ACC112 (cell line): ENCODE measurements at regions not wholly inside any gene's neighbourhood (a gene's known extent, or its start where the extent isn't known, plus 50 kb on each side); places are given as distances from the start of the nearest gene placed in this dataset.

Source experiments
- H2AFZ ChIP-seq: fragments of 200-600 bp; sonication (generic); one replicate; pipeline ENCODE4 v1.6.0; 2017; ENCODE audit warnings: antibody characterized with exemption, low read length; ENCODE audit not compliant: unreplicated experiment
- H3K27ac ChIP-seq: fragments of 200-600 bp; sonication (generic); 2 replicates; pipeline ENCODE4 v1.5.1; 2014; ENCODE audit warnings: low read depth, mild to moderate bottlenecking, antibody characterized with exemption, low read length, moderate library complexity
- H3K27me3 ChIP-seq: fragments of 200-600 bp; sonication (generic); 2 replicates; pipeline ENCODE4 v1.6.1; 2014; ENCODE audit warnings: mild to moderate bottlenecking, antibody characterized with exemption, low read length, moderate library complexity, mixed read lengths; ENCODE audit not compliant: insufficient read depth
- H3K36me3 ChIP-seq: fragments of 200-600 bp; sonication (generic); 2 replicates; pipeline ENCODE4 v1.6.1; 2016; ENCODE audit warnings: mild to moderate bottlenecking, antibody characterized with exemption, low read length, moderate library complexity, mixed read lengths; ENCODE audit not compliant: insufficient read depth
- H3K4me1 ChIP-seq: fragments of 200-600 bp; sonication (generic); one replicate; pipeline ENCODE4 v1.6.1; 2016; ENCODE audit warnings: low read length, mixed read lengths; ENCODE audit not compliant: insufficient read depth, unreplicated experiment, control insufficient read depth
- H3K4me3 ChIP-seq: fragments of 200-600 bp; sonication (generic); 2 replicates; pipeline ENCODE4 v1.5.1; 2014; ENCODE audit warnings: mild to moderate bottlenecking, low read depth, low read length
- H3K79me2 ChIP-seq: fragments of 200-600 bp; sonication (generic); one replicate; pipeline ENCODE4 v1.6.0; 2016; ENCODE audit warnings: low read length; ENCODE audit not compliant: control insufficient read depth, unreplicated experiment, insufficient read depth

DNA sequence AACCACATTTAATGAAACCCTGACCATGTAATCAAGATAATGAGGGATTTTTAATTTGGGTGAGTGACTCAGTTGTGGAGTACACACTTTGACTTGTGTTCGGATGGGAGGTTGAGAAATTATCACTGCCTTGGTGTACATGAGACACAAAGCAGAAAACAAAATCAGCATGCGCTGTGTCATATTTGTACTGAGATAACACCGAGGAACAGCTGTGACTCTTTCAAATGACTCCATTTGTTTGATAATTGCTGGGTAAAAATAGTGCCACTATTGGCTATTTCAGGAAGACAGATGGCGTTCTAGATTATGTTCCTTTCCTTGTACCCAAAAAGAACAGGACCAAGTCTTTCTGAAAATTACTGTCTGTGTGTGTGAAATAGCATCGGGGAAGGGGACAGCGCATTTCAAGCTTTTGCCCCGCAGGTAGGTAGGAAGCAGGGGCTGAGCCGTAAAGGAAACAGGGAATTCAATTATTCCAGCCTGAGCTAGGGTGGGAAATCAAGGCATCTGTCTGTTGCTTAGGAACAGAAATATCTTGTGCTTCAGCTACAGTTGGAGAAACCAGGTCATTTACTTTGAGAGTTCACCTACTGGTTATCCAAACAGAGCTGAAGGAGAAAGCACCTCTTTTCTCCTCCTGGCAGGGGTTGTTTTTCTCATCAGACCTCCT is 114.3 kb downstream of the SNAPC1 start:
- H3K4me3 ChIP-seq = no peak overlapping the region
- H3K27me3 ChIP-seq = peaks cover 65% of the 10 kb centered on the region
- no peak overlapping the region for H3K27ac ChIP-seq
- H3K4me1 ChIP-seq = no peaks in the 10 kb centered on the region
- no peaks in the 10 kb centered on the region for H3K79me2 ChIP-seq
- no peak overlapping the region for H2AFZ ChIP-seq
- no peaks in the 10 kb centered on the region for H3K36me3 ChIP-seq

DNA sequence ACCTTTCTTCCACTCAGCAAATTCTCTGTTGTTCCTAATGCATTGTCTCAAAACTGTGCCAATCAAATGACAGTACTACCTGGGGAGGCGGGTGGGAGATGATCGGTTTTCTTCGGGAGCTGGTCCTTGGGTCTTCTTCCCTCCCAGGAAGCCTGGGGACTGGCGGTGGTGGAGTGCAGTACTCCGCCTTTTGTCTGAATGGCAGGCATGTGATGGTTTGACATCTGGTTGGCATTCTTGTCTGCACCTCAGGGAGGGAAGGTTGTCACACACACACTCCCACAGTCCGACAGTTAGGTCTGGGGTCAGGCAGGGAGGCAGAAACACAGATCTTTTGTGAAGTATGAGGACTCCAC is 114.8 kb downstream of the SNAPC1 start:
- Histone ChIP-seq H3K36me3 (no peaks in the 10 kb centered on the region), H3K79me2 (no peaks in the 10 kb centered on the region), H2AFZ (no peak overlapping the region), H3K27ac (no peak overlapping the region), H3K27me3 (peaks cover 69% of the 10 kb centered on the region), H3K4me3 (no peak overlapping the region), H3K4me1 (no peaks in the 10 kb centered on the region)

DNA sequence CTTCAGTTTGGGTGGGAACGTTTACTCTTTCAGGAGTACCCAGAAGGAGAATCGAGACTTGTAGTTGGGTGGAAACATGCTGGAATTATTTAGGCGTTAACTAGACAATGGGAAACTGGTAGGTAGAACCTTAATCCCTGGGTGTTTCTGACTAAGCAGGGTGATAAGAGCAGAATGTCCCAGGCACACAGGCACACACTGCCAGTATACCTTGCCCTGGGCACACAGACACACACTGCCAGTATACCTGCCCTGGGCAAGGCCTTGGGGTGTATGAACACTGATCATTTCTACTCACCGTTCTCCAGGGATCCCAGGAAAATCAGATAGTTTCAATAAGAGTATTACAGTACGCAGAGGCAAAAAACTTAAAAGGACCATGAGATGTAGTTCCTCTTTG is 115.5 kb downstream of the SNAPC1 start:
- H3K36me3 ChIP-seq = no peaks in the 10 kb centered on the region
- no peak overlapping the region for H3K4me3 ChIP-seq
- H3K27me3 ChIP-seq = peaks cover 69% of the 10 kb centered on the region
- no peaks in the 10 kb centered on the region for H3K4me1 ChIP-seq
- no peak overlapping the region for H2AFZ ChIP-seq
- H3K27ac ChIP-seq = no peak overlapping the region
- H3K79me2 ChIP-seq = no peaks in the 10 kb centered on the region

DNA sequence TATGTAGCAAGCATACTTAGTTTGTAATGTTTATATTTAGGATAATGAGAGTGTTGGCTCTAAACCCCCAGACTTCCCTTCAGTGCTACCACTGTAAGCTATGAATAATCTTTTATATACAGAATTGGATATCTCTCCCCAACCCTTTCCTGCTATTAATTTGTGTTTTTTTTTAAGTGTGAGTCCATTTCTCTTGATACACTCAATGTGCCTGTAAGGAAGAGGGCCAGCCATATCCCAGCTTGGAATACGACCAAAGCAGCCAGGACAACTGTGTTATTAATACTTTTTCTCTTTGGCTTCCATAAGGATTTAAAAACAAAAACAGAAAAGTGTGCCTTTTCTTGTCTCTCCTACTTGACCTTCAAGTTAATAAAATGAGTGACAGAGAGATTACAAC is 116.7 kb downstream of the SNAPC1 start:
- H3K4me3 ChIP-seq = no peak overlapping the region
- H3K4me1 ChIP-seq = no peaks in the 10 kb centered on the region
- H2AFZ ChIP-seq = no peak overlapping the region
- H3K79me2 ChIP-seq = no peaks in the 10 kb centered on the region
- H3K27ac ChIP-seq = no peak overlapping the region
- peaks cover 69% of the 10 kb centered on the region for H3K27me3 ChIP-seq
- H3K36me3 ChIP-seq = no peaks in the 10 kb centered on the region

DNA sequence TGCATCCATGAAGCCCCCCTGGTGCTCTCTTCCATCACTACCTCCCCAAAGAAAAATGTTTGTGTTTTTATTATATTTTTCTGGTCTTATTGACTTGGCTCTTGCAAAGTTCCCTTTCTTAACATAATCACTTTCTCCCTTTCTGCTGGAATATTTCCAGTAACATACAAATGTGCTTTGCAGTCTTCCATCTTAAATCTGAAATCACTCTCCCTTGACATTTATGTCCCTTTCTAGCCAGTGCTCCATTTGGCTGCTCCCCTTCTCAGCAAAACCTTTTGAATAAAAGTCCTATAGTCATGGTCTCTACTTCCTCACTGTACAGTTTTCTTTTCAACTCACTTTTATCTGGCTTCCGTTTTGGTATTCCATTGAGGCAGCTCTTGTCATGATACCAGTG is 118.8 kb downstream of the SNAPC1 start:
- H3K4me1 ChIP-seq = peaks cover 4% of the 10 kb centered on the region
- no peak overlapping the region for H2AFZ ChIP-seq
- H3K27ac ChIP-seq = no peak overlapping the region
- no peak overlapping the region for H3K4me3 ChIP-seq
- no peaks in the 10 kb centered on the region for H3K36me3 ChIP-seq
- no peaks in the 10 kb centered on the region for H3K79me2 ChIP-seq
- H3K27me3 ChIP-seq = peaks cover 61% of the 10 kb centered on the region

DNA sequence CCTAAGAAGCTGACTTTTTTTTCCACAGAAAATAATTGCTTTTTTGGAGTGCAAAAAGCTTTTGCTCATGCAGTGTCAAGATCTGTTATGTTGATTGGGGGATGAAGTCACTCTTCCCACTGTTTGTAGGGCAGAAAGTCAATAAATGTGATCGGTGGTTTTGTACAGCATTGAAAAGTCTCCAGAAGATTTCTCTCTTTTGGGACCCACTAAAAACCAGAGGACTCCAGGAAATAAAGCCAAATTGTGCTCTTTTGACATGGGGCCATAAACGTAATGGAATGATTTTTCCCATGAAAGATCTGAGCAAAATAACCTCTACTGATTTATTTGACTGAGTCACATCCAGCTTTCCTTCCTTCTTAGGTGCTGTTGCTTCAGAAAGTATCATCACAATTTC is 122.5 kb downstream of the SNAPC1 start:
- Histone ChIP-seq H3K27me3 (peaks cover 31% of the 10 kb centered on the region), H3K27ac (no peak overlapping the region), H3K4me1 (peaks cover 4% of the 10 kb centered on the region), H3K79me2 (no peaks in the 10 kb centered on the region), H3K4me3 (no peak overlapping the region), H2AFZ (no peak overlapping the region), H3K36me3 (no peaks in the 10 kb centered on the region)

DNA sequence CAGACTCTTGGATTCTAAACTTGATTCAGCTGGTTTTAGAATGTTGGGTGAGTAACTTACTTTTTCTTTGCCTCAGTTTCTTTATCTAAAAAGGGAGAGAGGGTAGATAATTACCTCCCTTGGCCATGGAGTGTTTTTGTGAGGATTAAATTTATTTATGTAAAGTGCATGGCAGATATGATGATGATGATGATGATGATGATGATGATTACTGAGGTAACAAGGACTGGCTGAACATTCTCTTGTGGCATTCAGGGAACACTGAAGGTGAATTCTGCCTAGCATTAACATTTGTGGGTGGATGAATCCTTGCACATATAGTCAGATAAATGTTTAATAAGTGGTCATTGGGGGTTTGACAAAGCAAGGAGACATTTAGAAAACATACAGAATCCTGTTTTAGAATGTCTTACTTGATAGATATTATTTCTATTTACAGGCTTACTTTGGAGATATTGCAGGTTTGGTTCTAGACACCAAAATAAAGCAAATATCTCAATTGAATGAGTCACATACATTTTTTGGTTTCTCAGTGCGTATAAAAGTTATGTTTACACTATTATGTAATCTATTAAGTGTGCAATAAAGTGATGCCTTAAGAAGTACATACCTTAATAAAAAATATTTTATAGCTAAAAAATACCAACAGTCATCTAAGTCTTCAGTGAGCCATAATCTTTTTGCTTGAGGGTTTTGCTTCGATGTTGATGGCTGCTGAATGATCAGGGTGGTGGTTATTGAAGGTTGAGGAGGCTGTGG is 123.2 kb downstream of the SNAPC1 start:
- peaks cover 4% of the 10 kb centered on the region for H3K4me1 ChIP-seq
- no peak overlapping the region for H2AFZ ChIP-seq
- H3K36me3 ChIP-seq = no peaks in the 10 kb centered on the region
- no peaks in the 10 kb centered on the region for H3K79me2 ChIP-seq
- peaks cover 24% of the 10 kb centered on the region for H3K27me3 ChIP-seq
- H3K27ac ChIP-seq = no peak overlapping the region
- H3K4me3 ChIP-seq = no peak overlapping the region

DNA sequence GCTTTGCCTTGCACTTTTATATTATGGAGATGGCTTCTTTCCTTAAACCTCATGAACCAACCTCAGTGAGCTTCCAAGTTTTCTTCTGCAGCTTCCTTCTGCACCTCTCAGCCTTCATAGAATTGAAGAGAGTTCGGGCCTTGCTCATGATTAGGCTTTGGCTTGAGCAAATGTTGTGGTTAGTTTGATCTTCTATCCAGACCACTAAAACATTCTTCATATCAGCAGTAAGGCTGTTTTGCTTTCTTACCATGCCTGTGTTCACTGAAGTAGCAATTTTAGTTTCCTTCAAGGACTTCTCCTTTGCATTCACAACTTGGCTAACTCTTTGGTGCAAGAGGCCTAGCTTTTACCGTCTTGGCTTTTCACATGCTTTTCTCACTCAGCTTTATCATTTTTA is 125.4 kb downstream of the SNAPC1 start:
- no peaks in the 10 kb centered on the region for H3K79me2 ChIP-seq
- peaks cover 4% of the 10 kb centered on the region for H3K4me1 ChIP-seq
- no peak overlapping the region for H3K27ac ChIP-seq
- H3K36me3 ChIP-seq = no peaks in the 10 kb centered on the region
- H3K4me3 ChIP-seq = no peak overlapping the region
- H3K27me3 ChIP-seq = peaks cover 12% of the 10 kb centered on the region
- H2AFZ ChIP-seq = no peak overlapping the region

DNA sequence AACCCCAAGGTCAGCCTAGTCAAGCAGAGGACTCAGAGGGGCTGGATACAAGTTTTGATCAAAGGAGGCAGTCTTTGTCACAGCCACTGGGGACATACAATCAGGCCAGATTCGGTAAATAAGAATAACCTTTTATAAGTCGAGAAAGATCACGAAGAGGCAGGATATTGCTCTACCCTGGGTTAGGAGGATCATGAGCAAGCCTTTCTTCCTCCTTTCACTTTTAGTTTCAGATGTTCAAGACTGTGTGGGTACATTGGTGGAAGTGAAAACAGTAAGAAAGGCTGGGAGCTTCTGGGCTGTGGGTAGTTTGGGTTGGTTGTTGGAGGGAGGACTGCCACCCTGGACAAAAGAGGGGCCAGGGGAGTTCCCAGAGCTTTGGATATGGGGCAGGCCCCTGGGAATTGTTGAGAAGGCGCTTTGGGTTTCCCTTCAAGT is 127.7 kb downstream of the SNAPC1 start:
- no peak overlapping the region for H2AFZ ChIP-seq
- no peak overlapping the region for H3K4me3 ChIP-seq
- no peaks in the 10 kb centered on the region for H3K79me2 ChIP-seq
- H3K27ac ChIP-seq = no peak overlapping the region
- H3K4me1 ChIP-seq = peaks cover 4% of the 10 kb centered on the region
- H3K36me3 ChIP-seq = no peaks in the 10 kb centered on the region
- peaks cover 11% of the 10 kb centered on the region for H3K27me3 ChIP-seq

DNA sequence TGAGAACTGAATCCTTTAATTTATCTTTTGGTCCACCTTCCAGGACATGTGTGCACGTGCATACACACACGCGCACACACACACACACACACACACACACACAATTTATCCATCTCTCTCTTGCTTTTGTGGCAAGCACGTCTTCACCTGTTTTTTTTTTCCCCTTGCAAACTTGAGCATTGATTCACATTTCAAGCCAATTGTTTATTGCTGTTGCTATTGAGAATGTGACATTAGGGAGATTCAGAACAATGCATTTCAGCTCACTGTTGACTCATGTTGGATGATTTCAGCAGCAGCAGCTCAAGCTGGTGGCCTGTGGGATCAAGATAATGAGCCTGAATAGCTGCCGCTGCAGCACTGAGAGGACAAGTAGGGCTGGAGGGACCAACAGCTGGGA is 128.9 kb downstream of the SNAPC1 start:
- Histone ChIP-seq H3K4me3 (no peak overlapping the region), H2AFZ (no peak overlapping the region), H3K79me2 (no peaks in the 10 kb centered on the region), H3K27me3 (peaks cover 6% of the 10 kb centered on the region; the same call in 1 of the 2 replicates), H3K27ac (no peak overlapping the region), H3K36me3 (no peaks in the 10 kb centered on the region), H3K4me1 (no peaks in the 10 kb centered on the region)

DNA sequence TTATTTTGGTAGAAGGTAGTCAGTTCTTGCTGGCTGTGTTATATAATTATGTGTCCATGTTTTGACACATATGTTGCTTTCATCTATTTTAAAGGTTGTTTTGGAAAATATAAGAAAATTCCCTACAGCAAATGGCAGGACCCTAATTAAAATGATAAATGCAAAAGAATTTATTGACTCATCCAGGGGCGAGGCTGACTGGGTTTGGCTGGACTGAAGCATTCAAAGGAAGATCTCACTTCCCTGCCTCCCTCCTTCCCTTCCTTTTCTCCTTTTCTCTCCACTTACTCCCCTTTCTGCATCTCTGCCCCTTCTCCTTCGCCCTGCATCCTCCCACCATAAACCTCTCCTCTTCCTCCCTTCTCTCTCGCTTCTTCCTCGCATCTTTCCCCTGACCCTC is 129.6 kb downstream of the SNAPC1 start:
- H2AFZ ChIP-seq = no peak overlapping the region
- H3K4me3 ChIP-seq = no peak overlapping the region
- H3K27ac ChIP-seq = no peak overlapping the region
- peaks cover 6% of the 10 kb centered on the region; the same call in 1 of the 2 replicates for H3K27me3 ChIP-seq
- no peaks in the 10 kb centered on the region for H3K79me2 ChIP-seq
- H3K36me3 ChIP-seq = no peaks in the 10 kb centered on the region
- no peaks in the 10 kb centered on the region for H3K4me1 ChIP-seq
